HepG2 (cell line): ENCODE measurements at regions not wholly inside any gene's neighbourhood (a gene's known extent, or its start where the extent isn't known, plus 50 kb on each side); places are given as distances from the start of the nearest gene placed in this dataset.

ENCODE experiments used
- ATAC-seq: fragments of 200-7000 bp; cut with Tn5 transposase; 3 replicates; pipeline ENCODE4 v1.9.1; 2020; ENCODE audit warnings: mild to moderate bottlenecking, moderate library complexity
- BruUV-seq: library from RNA; stranded (reverse); fragments of 400-500 nt; replicated peaks from 2 replicates; lab custom pipeline; 2021; lab: Mats Ljungman, UMichigan
- CTCF ChIA-PET: fragments of 300-600 bp; formaldehyde crosslinking; extraction: SDS; loops from one replicate; lab custom pipeline; 2021; ENCODE audit warnings: low total read pairs, inconsistent platforms, low intra/inter-chr PET ratio; lab: Yijun Ruan, JAX
- POLR2A ChIA-PET: fragments of 350-600 bp; sonication (Branson Sonifier 250); formaldehyde crosslinking; loops from one replicate; lab custom pipeline; 2020; ENCODE audit warnings: antibody characterized with exemption, inconsistent platforms; lab: Yijun Ruan, JAX
- DNase-seq: peaks from one replicate; pipeline ENCODE4 v3.0.0-alpha.2; 2015; ENCODE audit warnings: low spot score
- FAIRE-seq: peaks from 3 replicates; lab custom pipeline; 2011; peaks lifted over from hg19 to GRCh38; lab: Jason Lieb, UNC
- H2AFZ ChIP-seq: one replicate; pipeline ENCODE4 v1.6.1; 2011; ENCODE audit warnings: low read length, inconsistent platforms
- H3K27ac ChIP-seq: fragments of 300-600 bp; 3 replicates; pipeline ENCODE4 v1.8.0; 2011; ENCODE audit warnings: mixed run types, mild to moderate bottlenecking, mixed read lengths, low read length, inconsistent platforms; ENCODE audit not compliant: insufficient read depth; ENCODE audit errors: extremely low read length
- H3K27me3 ChIP-seq, 2 experiments: fragments of 200-600 bp in 1 of 2; 2 replicates in 1 of 2; 3 replicates in 1 of 2; pipeline versions ENCODE4 v1.6.0 to v1.8.0; 2011; ENCODE audit warnings: low read length in 2 of 2, mild to moderate bottlenecking in 2 of 2, moderate library complexity in 2 of 2, inconsistent platforms in 1 of 2; ENCODE audit not compliant: insufficient read depth in 2 of 2, control insufficient read depth in 1 of 2
- H3K36me3 ChIP-seq, 2 experiments: fragments of 200-600 bp in 1 of 2; replicated peaks in 1 of 2; 2 replicates in 1 of 2; 3 replicates in 1 of 2; pipeline versions ENCODE4 v1.5.1 to v1.8.0; 2011; ENCODE audit warnings: low read length in 2 of 2, inconsistent platforms in 1 of 2; ENCODE audit not compliant: insufficient read depth in 2 of 2, control insufficient read depth in 1 of 2
- H3K4me1 ChIP-seq: 2 replicates; pipeline ENCODE4 v1.5.1; 2012; ENCODE audit warnings: low read length, inconsistent platforms; ENCODE audit not compliant: insufficient read depth
- H3K4me2 ChIP-seq: 2 replicates; pipeline ENCODE4 v1.6.0; 2011; ENCODE audit warnings: low read depth, low read length, inconsistent platforms
- H3K4me3 ChIP-seq, 3 experiments: fragments of 200-600 bp in 1 of 3; sonication (generic), shearing (Covaris generic) in 1 of 3; replicated peaks in 1 of 3; 2 replicates each; pipeline ENCODE4 v1.5.1; 2011 to 2016; ENCODE audit warnings: low read length in 3 of 3, inconsistent platforms in 2 of 3, low read depth in 2 of 3, mild to moderate bottlenecking in 2 of 3, control low read depth in 1 of 3, mixed read lengths in 1 of 3; ENCODE audit not compliant: insufficient read depth in 1 of 3
- H3K79me2 ChIP-seq: one replicate; pipeline ENCODE4 v1.6.1; 2011; ENCODE audit warnings: low read length, inconsistent platforms; ENCODE audit not compliant: insufficient read depth
- H3K9ac ChIP-seq: 2 replicates; pipeline ENCODE4 v1.6.0; 2011; ENCODE audit warnings: mild to moderate bottlenecking, low read depth, low read length, inconsistent platforms; ENCODE audit not compliant: insufficient read depth
- H3K9me3 ChIP-seq: 2 replicates; pipeline ENCODE4 v1.5.1; 2012; ENCODE audit warnings: mild to moderate bottlenecking, low read length
- H4K20me1 ChIP-seq: 2 replicates; pipeline ENCODE4 v1.6.0; 2011; ENCODE audit warnings: inconsistent platforms, mild to moderate bottlenecking, low read length, moderate library complexity; ENCODE audit not compliant: insufficient read depth
- AKAP8 ChIP-seq: sonication (generic); formaldehyde crosslinking; IDR thresholded peaks from 2 replicates; pipeline ENCODE4 v1.5.1; 2020; ENCODE audit warnings: mild to moderate bottlenecking, missing genetic modification reagents
- ARNT2 ChIP-seq: sonication (generic); formaldehyde crosslinking; IDR thresholded peaks from 2 replicates; pipeline ENCODE4 v1.8.0; 2022; ENCODE audit warnings: mild to moderate bottlenecking, low read depth, missing genetic modification reagents, moderate library complexity
- PHB2 ChIP-seq: fragments of 450-650 bp; IDR thresholded peaks from 2 replicates; pipeline ENCODE4 v1.6.1; 2018; ENCODE audit not compliant: partially characterized antibody
- REPIN1 ChIP-seq: sonication (generic); formaldehyde crosslinking; IDR thresholded peaks from 2 replicates; pipeline ENCODE4 v1.8.0; 2022; ENCODE audit warnings: missing genetic modification reagents, low read depth, mild to moderate bottlenecking, borderline replicate concordance
- TBL1XR1 ChIP-seq: fragments of 150-350 bp; IDR thresholded peaks from 2 replicates; pipeline ENCODE4 v1.6.1; 2014; ENCODE audit warnings: borderline replicate concordance, low read length; ENCODE audit not compliant: partially characterized antibody
- ZNF234 ChIP-seq: sonication (generic); formaldehyde crosslinking; conservative IDR thresholded peaks from 2 replicates; pipeline ENCODE4 v1.5.1; 2020; ENCODE audit warnings: mild to moderate bottlenecking, missing genetic modification reagents
- ZNF30 ChIP-seq: sonication (generic); formaldehyde crosslinking; IDR thresholded peaks from 2 replicates; pipeline ENCODE4 v1.5.0; 2020; ENCODE audit warnings: mild to moderate bottlenecking, missing genetic modification reagents
- WGBS: methylation state at CpG from one replicate; pipeline ENCODE4 v1.1.6; 2017; ENCODE audit warnings: low lambda C conversion rate; 5-methylcytosine and 5-hydroxymethylcytosine counted together
- in situ Hi-C: cut with HindIII; loops from 2 replicates; pipeline ENCODE4 v1.10.0; 2017; ENCODE audit warnings: low pct_unique_long_range_greater_than_20kb; ENCODE audit not compliant: extremely low pct_ligation_motif_present
- intact Hi-C: fragments of 100-400 bp; cut with micrococcal nuclease; formaldehyde crosslinking; loops from one replicate; pipeline ENCODE4 v1.10.0; 2022; ENCODE audit not compliant: unreplicated experiment
- TF ChIP-seq, protein P1 (sequence below): sonication (generic); formaldehyde crosslinking; IDR thresholded peaks from 2 replicates; pipeline ENCODE4 v1.5.0; 2020; ENCODE audit warnings: mild to moderate bottlenecking, missing genetic modification reagents
- TF ChIP-seq, protein P2 (sequence below): sonication (generic); formaldehyde crosslinking; IDR thresholded peaks from 2 replicates; pipeline ENCODE4 v1.5.0; 2020; ENCODE audit warnings: mild to moderate bottlenecking, missing genetic modification reagents
- TF ChIP-seq, protein P3 (sequence below): sonication (generic); formaldehyde crosslinking; IDR thresholded peaks from 2 replicates; pipeline ENCODE4 v1.4.0; 2020; ENCODE audit warnings: mild to moderate bottlenecking, missing genetic modification reagents, borderline replicate concordance

DNA sequence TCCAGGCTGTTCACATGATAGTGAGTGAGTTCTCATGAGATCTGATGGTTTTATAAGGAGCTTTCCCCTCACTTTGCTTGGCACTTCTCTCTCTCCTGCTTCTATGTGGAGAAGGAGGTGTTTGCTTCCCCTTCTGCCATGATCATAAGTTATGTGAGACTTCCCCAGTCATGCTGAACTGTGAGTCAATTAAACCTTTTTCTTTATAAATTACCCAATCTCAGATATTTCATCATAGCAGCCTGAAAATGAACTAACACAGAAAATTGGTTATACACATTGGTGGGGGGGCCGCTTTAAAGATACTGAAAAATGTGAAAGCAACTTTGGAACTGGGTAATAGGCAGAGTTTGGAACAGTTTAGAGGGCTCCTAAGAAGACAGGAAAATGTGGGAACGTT lies 741.1 kb upstream of the LUZP2 start:
- WGBS: 1% methylated on average over 2 of the region's 2 CpGs
- Histone ChIP-seq H3K9ac (no peak overlapping the region), H3K27me3 (no peaks in the 10 kb centered on the region), H3K79me2 (no peaks in the 10 kb centered on the region), H2AFZ (no peak overlapping the region), H3K9me3 (0 out of 2 replicates have a peak, but pooled peaks cover 4% of the 10 kb centered on the region), H3K36me3 (no peaks in the 10 kb centered on the region), H3K4me3 (no peak overlapping the region), H4K20me1 (no peaks in the 10 kb centered on the region), H3K4me1 (no peaks in the 10 kb centered on the region), H3K27ac (no peak overlapping the region), H3K4me2 (no peak overlapping the region)
- ChIA-PET POLR2A (no interaction called here), CTCF (no interaction called here)
- intact Hi-C loops (no loop called here), in situ Hi-C loops (no loop called here)
- no peak for ATAC-seq
- no TSS peak for BruUV-seq
- no peak for FAIRE-seq
- no peak for DNase-seq
- TF ChIP-seq AKAP8 (CRISPR knock-in tag) (no peak), ZNF234 (no peak), ZNF30 (CRISPR knock-in tag) (no peak)
- TF ChIP-seq, protein P1, sequence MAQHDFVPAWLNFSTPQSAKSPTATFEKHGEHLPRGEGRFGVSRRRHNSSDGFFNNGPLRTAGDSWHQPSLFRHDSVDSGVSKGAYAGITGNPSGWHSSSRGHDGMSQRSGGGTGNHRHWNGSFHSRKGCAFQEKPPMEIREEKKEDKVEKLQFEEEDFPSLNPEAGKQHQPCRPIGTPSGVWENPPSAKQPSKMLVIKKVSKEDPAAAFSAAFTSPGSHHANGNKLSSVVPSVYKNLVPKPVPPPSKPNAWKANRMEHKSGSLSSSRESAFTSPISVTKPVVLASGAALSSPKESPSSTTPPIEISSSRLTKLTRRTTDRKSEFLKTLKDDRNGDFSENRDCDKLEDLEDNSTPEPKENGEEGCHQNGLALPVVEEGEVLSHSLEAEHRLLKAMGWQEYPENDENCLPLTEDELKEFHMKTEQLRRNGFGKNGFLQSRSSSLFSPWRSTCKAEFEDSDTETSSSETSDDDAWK (CRISPR knock-in tag): no peak

DNA sequence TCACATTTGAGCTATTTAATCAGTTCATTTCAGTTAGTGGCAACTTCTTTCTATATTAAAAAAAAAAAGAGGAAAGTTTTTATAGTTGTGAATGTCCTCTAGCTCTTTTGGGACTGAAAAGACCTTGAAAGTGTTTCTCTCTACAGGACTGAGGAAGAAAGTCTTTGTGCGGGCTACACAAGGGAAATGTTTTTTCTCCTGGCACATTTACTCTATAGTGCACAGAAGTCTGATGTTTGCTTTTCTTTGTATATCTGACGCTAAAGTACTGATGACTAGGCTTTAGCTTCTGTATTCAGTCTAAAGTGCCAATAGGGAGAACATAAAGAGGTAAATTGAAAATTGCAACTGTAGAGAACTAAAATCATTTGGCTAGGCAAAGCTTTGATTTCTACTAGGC lies 737.4 kb upstream of the LUZP2 start:
- no peaks in the 10 kb centered on the region for H3K27me3 ChIP-seq
- H3K9ac ChIP-seq: no peak overlapping the region
- no peaks in the 10 kb centered on the region for H4K20me1 ChIP-seq
- H3K9me3 ChIP-seq: 0 out of 2 replicates have a peak, but pooled peaks cover 4% of the 10 kb centered on the region
- no peaks in the 10 kb centered on the region for H3K79me2 ChIP-seq
- ATAC-seq (no peak), DNase-seq (no peak), FAIRE-seq (no peak)
- ChIA-PET POLR2A (no interaction called here), CTCF (no interaction called here)
- BruUV-seq: no TSS peak
- H3K4me2 ChIP-seq: no peak overlapping the region
- no peak overlapping the region for H3K27ac ChIP-seq
- H3K4me1 ChIP-seq: no peaks in the 10 kb centered on the region
- intact Hi-C loops (no loop called here), in situ Hi-C loops (no loop called here)
- no peak overlapping the region for H3K4me3 ChIP-seq
- H2AFZ ChIP-seq: no peak overlapping the region
- 3% methylated on average over 2 of the region's 2 CpGs for WGBS
- no peaks in the 10 kb centered on the region for H3K36me3 ChIP-seq
- TF ChIP-seq REPIN1 (CRISPR knock-in tag) (no peak), TBL1XR1 (no peak), PHB2 (no peak), ARNT2 (CRISPR knock-in tag) (no peak)
- TF ChIP-seq, protein P2, sequence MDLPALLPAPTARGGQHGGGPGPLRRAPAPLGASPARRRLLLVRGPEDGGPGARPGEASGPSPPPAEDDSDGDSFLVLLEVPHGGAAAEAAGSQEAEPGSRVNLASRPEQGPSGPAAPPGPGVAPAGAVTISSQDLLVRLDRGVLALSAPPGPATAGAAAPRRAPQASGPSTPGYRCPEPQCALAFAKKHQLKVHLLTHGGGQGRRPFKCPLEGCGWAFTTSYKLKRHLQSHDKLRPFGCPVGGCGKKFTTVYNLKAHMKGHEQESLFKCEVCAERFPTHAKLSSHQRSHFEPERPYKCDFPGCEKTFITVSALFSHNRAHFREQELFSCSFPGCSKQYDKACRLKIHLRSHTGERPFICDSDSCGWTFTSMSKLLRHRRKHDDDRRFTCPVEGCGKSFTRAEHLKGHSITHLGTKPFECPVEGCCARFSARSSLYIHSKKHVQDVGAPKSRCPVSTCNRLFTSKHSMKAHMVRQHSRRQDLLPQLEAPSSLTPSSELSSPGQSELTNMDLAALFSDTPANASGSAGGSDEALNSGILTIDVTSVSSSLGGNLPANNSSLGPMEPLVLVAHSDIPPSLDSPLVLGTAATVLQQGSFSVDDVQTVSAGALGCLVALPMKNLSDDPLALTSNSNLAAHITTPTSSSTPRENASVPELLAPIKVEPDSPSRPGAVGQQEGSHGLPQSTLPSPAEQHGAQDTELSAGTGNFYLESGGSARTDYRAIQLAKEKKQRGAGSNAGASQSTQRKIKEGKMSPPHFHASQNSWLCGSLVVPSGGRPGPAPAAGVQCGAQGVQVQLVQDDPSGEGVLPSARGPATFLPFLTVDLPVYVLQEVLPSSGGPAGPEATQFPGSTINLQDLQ (CRISPR knock-in tag): no peak
- TF ChIP-seq, protein P3, sequence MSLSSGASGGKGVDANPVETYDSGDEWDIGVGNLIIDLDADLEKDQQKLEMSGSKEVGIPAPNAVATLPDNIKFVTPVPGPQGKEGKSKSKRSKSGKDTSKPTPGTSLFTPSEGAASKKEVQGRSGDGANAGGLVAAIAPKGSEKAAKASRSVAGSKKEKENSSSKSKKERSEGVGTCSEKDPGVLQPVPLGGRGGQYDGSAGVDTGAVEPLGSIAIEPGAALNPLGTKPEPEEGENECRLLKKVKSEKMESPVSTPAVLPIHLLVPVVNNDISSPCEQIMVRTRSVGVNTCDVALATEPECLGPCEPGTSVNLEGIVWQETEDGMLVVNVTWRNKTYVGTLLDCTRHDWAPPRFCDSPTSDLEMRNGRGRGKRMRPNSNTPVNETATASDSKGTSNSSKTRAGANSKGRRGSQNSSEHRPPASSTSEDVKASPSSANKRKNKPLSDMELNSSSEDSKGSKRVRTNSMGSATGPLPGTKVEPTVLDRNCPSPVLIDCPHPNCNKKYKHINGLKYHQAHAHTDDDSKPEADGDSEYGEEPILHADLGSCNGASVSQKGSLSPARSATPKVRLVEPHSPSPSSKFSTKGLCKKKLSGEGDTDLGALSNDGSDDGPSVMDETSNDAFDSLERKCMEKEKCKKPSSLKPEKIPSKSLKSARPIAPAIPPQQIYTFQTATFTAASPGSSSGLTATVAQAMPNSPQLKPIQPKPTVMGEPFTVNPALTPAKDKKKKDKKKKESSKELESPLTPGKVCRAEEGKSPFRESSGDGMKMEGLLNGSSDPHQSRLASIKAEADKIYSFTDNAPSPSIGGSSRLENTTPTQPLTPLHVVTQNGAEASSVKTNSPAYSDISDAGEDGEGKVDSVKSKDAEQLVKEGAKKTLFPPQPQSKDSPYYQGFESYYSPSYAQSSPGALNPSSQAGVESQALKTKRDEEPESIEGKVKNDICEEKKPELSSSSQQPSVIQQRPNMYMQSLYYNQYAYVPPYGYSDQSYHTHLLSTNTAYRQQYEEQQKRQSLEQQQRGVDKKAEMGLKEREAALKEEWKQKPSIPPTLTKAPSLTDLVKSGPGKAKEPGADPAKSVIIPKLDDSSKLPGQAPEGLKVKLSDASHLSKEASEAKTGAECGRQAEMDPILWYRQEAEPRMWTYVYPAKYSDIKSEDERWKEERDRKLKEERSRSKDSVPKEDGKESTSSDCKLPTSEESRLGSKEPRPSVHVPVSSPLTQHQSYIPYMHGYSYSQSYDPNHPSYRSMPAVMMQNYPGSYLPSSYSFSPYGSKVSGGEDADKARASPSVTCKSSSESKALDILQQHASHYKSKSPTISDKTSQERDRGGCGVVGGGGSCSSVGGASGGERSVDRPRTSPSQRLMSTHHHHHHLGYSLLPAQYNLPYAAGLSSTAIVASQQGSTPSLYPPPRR (CRISPR knock-in tag): no peak
